ENCODE measurements at regions not wholly inside any gene's neighbourhood (a gene's known extent, or its start where the extent isn't known, plus 50 kb on each side); places are given as distances from the start of the nearest gene placed in this dataset.

DNA sequence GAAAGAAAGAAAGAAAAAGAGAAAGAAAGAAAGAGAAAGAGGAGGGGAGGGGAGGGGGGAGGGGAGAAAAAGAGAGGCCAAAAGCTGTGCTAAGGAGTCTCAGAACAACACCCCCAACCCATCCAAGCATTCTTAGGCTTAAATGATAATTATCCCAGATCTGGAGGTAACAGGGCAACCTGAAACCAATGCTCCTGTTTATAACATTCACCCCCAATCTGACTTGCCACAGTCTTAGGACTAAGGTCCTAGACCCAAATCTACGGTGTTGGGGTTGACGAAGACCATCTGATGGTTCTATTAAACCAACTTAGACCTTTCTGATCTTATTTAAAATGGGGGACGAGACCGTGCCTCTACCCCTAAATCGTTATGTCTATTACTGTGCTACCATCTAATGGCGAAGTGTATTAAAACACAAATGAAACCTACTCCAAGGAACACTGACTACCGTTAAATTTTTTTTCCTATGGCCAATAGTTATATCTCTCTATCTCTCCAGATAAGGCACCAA, 119.3 kb upstream of the CDC42BPA start:
- no peaks in the 10 kb centered on the region for H3K79me2 ChIP-seq (ENCODE audit: low read length)
- peak; percentile 90 for DNase-seq
- H3K9me3 ChIP-seq (ENCODE audit: low read length) = no peaks in the 10 kb centered on the region
- H3K9me2 ChIP-seq (replicated peaks; ENCODE audit: low read length) = no peaks in the 10 kb centered on the region
- ChIA-PET CTCF (interaction anchor here (0.6 kb wide), 1 partner anchor 296 kb away, joined by 3 read pairs; no protein-coding TSS in a partner anchor), POLR2A (ENCODE audit: unreplicated experiment) (no interaction called here)
- peak; percentile 84 for ATAC-seq
- no peaks in the 10 kb centered on the region for H4K20me1 ChIP-seq (ENCODE audit: low read length)
- H3K27ac ChIP-seq (ENCODE audit: low read length) = no peak overlapping the region
- TF ChIP-seq, protein P1, sequence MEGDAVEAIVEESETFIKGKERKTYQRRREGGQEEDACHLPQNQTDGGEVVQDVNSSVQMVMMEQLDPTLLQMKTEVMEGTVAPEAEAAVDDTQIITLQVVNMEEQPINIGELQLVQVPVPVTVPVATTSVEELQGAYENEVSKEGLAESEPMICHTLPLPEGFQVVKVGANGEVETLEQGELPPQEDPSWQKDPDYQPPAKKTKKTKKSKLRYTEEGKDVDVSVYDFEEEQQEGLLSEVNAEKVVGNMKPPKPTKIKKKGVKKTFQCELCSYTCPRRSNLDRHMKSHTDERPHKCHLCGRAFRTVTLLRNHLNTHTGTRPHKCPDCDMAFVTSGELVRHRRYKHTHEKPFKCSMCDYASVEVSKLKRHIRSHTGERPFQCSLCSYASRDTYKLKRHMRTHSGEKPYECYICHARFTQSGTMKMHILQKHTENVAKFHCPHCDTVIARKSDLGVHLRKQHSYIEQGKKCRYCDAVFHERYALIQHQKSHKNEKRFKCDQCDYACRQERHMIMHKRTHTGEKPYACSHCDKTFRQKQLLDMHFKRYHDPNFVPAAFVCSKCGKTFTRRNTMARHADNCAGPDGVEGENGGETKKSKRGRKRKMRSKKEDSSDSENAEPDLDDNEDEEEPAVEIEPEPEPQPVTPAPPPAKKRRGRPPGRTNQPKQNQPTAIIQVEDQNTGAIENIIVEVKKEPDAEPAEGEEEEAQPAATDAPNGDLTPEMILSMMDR (conservative IDR thresholded peaks at IDR 0.05; ENCODE audit: low read depth, low read length) = peak; percentile 98
- TF ChIP-seq EZH2phosphoT487 (IDR thresholded peaks at IDR 0.05; ENCODE audit: borderline replicate concordance, low read length) (no peak), EZH2 (IDR thresholded peaks at IDR 0.05; ENCODE audit: low read length, unreplicated experiment) (no peak)
- intact Hi-C loops (cut with micrococcal nuclease) = loop anchor here (1.0 to 10.0 kb wide), 9 partner anchors 65 to 803 kb away; no protein-coding TSS in a partner anchor
- H3F3A ChIP-seq (ENCODE audit: low read length, unreplicated experiment) = no peaks in the 10 kb centered on the region
- H3K4me3 ChIP-seq (ENCODE audit: low read length) = peak overlapping the region; percentile 65
- no peaks in the 10 kb centered on the region for H3K36me3 ChIP-seq (ENCODE audit: low read depth, low read length)
- H3K27me3 ChIP-seq (ENCODE audit: low read length) = no peaks in the 10 kb centered on the region
- H3K4me2 ChIP-seq (ENCODE audit: low read length) = peak overlapping the region; percentile 89
- no peaks in the 10 kb centered on the region for H3K4me1 ChIP-seq (ENCODE audit: insufficient read depth, low read length)
- peak overlapping the region; percentile 87 for H2AFZ ChIP-seq (ENCODE audit: low read length)
- H3K9ac ChIP-seq (ENCODE audit: low read length) = peak overlapping the region; percentile 28; the same call in 1 of the 2 replicates
- BruUV-seq (replicated peaks) = no TSS peak

DNA sequence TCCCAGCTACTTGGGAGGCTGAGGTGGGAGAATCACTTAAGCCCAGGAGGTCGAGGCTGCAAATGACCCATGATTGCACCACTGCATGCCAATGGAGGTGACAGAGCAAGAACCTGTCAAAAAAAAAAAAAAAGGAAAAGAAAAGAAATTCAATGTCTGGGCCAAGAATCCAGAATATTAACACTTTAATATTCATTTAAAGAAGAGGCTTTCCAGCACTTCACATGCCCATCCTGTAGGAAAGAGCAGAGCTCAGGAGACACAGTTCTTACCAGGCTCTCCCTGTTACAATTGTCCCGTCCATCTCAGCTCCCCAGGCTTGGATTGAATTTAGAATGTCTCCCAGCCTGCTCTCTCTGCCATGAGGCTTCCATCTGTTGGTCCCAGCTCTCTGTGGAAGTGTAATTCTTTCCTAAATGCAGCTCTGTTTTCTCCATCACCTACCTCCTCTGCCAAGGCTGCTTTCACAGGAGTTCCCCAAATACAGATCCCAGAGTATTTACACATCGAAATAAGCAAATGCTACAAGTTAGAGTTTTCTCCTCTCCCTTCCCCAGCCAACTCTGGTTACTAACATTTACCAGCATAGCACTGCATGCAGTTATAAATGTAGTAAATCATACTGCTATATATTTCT, 116.6 kb upstream of the CDC42BPA start:
- TF ChIP-seq EZH2 (IDR thresholded peaks at IDR 0.05; ENCODE audit: low read length, unreplicated experiment) (no peak), EZH2phosphoT487 (IDR thresholded peaks at IDR 0.05; ENCODE audit: borderline replicate concordance, low read length) (no peak)
- TF ChIP-seq, protein P1 (conservative IDR thresholded peaks at IDR 0.05; ENCODE audit: low read depth, low read length) = no peak
- no peaks in the 10 kb centered on the region for H3F3A ChIP-seq (ENCODE audit: low read length, unreplicated experiment)
- H3K27ac ChIP-seq (ENCODE audit: low read length) = no peak overlapping the region
- no peaks in the 10 kb centered on the region for H3K9me2 ChIP-seq (replicated peaks; ENCODE audit: low read length)
- no peaks in the 10 kb centered on the region for H3K36me3 ChIP-seq (ENCODE audit: low read depth, low read length)
- intact Hi-C loops (cut with micrococcal nuclease) = loop anchor here (5.0 to 10.0 kb wide), 2 partner anchors 63 to 610 kb away; no protein-coding TSS in a partner anchor
- no TSS peak for BruUV-seq (replicated peaks)
- no peak for DNase-seq
- no peaks in the 10 kb centered on the region for H3K27me3 ChIP-seq (ENCODE audit: low read length)
- no peak overlapping the region for H3K4me3 ChIP-seq (ENCODE audit: low read length)
- no peak overlapping the region for H2AFZ ChIP-seq (ENCODE audit: low read length)
- H4K20me1 ChIP-seq (ENCODE audit: low read length) = no peaks in the 10 kb centered on the region
- H3K9ac ChIP-seq (ENCODE audit: low read length) = no peak overlapping the region
- H3K79me2 ChIP-seq (ENCODE audit: low read length) = no peaks in the 10 kb centered on the region
- H3K9me3 ChIP-seq (ENCODE audit: low read length) = no peaks in the 10 kb centered on the region
- ChIA-PET POLR2A (ENCODE audit: unreplicated experiment) (no interaction called here), CTCF (interaction anchor here (0.6 to 0.7 kb wide), 4 partner anchors 93 to 951 kb away, joined by 4 to 9 read pairs (median 6); partner anchors contain the start of gene STUM)
- no peak for ATAC-seq
- H3K4me1 ChIP-seq (ENCODE audit: insufficient read depth, low read length) = peaks cover 6% of the 10 kb centered on the region
- no peak overlapping the region for H3K4me2 ChIP-seq (ENCODE audit: low read length)

Measured in PC-3 (cell line).